Astrocyte (in vitro differentiated cells and primary cell): ENCODE measurements at regions not wholly inside any gene's neighbourhood (a gene's known extent, or its start where the extent isn't known, plus 50 kb on each side); places are given as distances from the start of the nearest gene placed in this dataset.

Experiments used
- DNase-seq: peaks from one replicate; pipeline ENCODE4 v3.0.0-alpha.2; 2010; ENCODE audit warnings: low read depth
- FAIRE-seq: peaks from 2 replicates; lab custom pipeline; 2011; peaks lifted over from hg19 to GRCh38; lab: Jason Lieb, UNC
- H2AFZ ChIP-seq: 2 replicates; pipeline ENCODE4 v1.6.0; 2012; ENCODE audit warnings: low read depth, low read length, inconsistent platforms
- H3K27ac ChIP-seq: 2 replicates; pipeline ENCODE4 v1.5.1; 2011; ENCODE audit warnings: low read depth, low read length, inconsistent platforms
- H3K27me3 ChIP-seq: 2 replicates; pipeline ENCODE4 v1.6.0; 2011; ENCODE audit warnings: low read length, inconsistent platforms; ENCODE audit not compliant: insufficient read depth
- H3K36me3 ChIP-seq: 2 replicates; pipeline ENCODE4 v1.5.1; 2011; ENCODE audit warnings: low read length, inconsistent platforms; ENCODE audit not compliant: insufficient read depth
- H3K4me1 ChIP-seq: 2 replicates; pipeline ENCODE4 v1.5.1; 2011; ENCODE audit warnings: low read length, inconsistent platforms; ENCODE audit not compliant: insufficient read depth
- H3K4me2 ChIP-seq: 2 replicates; pipeline ENCODE4 v1.6.0; 2012; ENCODE audit warnings: low read length, inconsistent platforms
- H3K4me3 ChIP-seq: 2 replicates; pipeline ENCODE4 v1.5.1; 2011; ENCODE audit warnings: low read depth, mild to moderate bottlenecking, low read length, inconsistent platforms; ENCODE audit not compliant: insufficient read depth
- H3K79me2 ChIP-seq: 2 replicates; pipeline ENCODE4 v1.6.0; 2012; ENCODE audit warnings: mild to moderate bottlenecking, low read length, inconsistent platforms; ENCODE audit not compliant: insufficient read depth
- H3K9ac ChIP-seq: 2 replicates; pipeline ENCODE4 v1.6.0; 2012; ENCODE audit warnings: mild to moderate bottlenecking, low read length, inconsistent platforms
- H3K9me3 ChIP-seq: 2 replicates; pipeline ENCODE4 v1.5.1; 2012; ENCODE audit warnings: low read depth, mild to moderate bottlenecking, low read length, inconsistent platforms; ENCODE audit not compliant: insufficient read depth
- H4K20me1 ChIP-seq: 2 replicates; pipeline ENCODE4 v1.6.0; 2012; ENCODE audit warnings: low read length, inconsistent platforms; ENCODE audit not compliant: insufficient read depth
- H3K27ac Mint-ChIP-seq: one replicate; pipeline ENCODE4 v1.8.0; 2021; ENCODE audit warnings: mild to moderate bottlenecking, mixed read lengths; ENCODE audit not compliant: unreplicated experiment
- H3K27me3 Mint-ChIP-seq: one replicate; pipeline ENCODE4 v1.8.0; 2021; ENCODE audit warnings: low read depth, mixed read lengths; ENCODE audit not compliant: unreplicated experiment
- H3K36me3 Mint-ChIP-seq: one replicate; pipeline ENCODE4 v1.8.0; 2021; ENCODE audit warnings: low read depth, mixed read lengths; ENCODE audit not compliant: unreplicated experiment
- H3K4me1 Mint-ChIP-seq: one replicate; pipeline ENCODE4 v1.8.0; 2021; ENCODE audit warnings: low read depth, mixed read lengths; ENCODE audit not compliant: unreplicated experiment
- H3K4me3 Mint-ChIP-seq: one replicate; pipeline ENCODE4 v1.8.0; 2021; ENCODE audit warnings: mild to moderate bottlenecking, moderate library complexity, mixed read lengths; ENCODE audit not compliant: unreplicated experiment
- H3K9me3 Mint-ChIP-seq: one replicate; pipeline ENCODE4 v1.8.0; 2021; ENCODE audit warnings: mild to moderate bottlenecking, mixed read lengths; ENCODE audit not compliant: unreplicated experiment
- EZH2 ChIP-seq: IDR thresholded peaks from 2 replicates; pipeline ENCODE4 v1.6.1; 2012; ENCODE audit warnings: mild to moderate bottlenecking, low read length, inconsistent platforms; ENCODE audit not compliant: insufficient read depth
- TF ChIP-seq, protein P1 (sequence below): IDR thresholded peaks from 2 replicates; pipeline ENCODE4 v1.5.1; 2011; ENCODE audit warnings: low read depth, mild to moderate bottlenecking, inconsistent platforms, low read length, moderate library complexity; ENCODE audit not compliant: insufficient read depth

DNA sequence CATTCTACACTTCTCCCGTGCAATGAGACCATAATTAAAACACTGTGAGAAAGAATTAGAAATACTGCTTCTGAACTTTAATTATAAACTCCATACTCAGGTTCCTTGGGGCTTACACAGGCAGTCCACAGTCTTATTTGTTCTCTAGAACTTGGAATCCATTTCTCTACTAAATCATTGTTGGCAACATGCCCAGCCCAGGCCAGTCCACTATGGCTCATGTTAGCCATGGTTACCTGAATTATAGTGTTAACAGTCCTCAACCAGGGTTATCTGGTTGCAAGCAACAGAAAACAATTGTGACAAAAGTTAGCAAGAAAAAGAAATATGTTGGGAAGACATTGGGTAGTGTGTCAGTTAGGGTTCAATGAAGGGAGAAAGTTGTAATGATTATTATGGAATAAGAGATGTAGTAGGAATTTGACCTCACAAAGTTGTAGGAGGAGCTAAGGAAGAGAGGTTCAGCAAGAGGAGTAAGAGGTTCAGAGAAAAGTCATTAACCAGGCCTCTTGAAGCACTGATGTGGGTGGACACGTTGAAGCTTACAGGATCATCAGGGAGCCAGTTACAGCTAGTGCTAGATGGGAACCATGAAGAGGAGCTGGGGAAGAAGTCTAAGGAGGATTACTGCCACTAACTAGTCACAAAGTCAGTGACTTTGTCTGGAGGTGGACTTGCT is 120.2 kb upstream of the ADRA1D start:
- no peaks in the 10 kb centered on the region for H3K36me3 ChIP-seq
- no peak overlapping the region for H2AFZ ChIP-seq
- peaks cover 5% of the 10 kb centered on the region for H3K27me3 Mint-ChIP-seq
- no peak overlapping the region for H3K4me3 Mint-ChIP-seq
- no peak overlapping the region for H3K27ac ChIP-seq
- no peak overlapping the region for H3K9ac ChIP-seq
- no peaks in the 10 kb centered on the region for H3K4me1 ChIP-seq
- no peak overlapping the region for H3K27ac Mint-ChIP-seq
- H3K4me1 Mint-ChIP-seq, result no peaks in the 10 kb centered on the region
- TF ChIP-seq, protein P1, sequence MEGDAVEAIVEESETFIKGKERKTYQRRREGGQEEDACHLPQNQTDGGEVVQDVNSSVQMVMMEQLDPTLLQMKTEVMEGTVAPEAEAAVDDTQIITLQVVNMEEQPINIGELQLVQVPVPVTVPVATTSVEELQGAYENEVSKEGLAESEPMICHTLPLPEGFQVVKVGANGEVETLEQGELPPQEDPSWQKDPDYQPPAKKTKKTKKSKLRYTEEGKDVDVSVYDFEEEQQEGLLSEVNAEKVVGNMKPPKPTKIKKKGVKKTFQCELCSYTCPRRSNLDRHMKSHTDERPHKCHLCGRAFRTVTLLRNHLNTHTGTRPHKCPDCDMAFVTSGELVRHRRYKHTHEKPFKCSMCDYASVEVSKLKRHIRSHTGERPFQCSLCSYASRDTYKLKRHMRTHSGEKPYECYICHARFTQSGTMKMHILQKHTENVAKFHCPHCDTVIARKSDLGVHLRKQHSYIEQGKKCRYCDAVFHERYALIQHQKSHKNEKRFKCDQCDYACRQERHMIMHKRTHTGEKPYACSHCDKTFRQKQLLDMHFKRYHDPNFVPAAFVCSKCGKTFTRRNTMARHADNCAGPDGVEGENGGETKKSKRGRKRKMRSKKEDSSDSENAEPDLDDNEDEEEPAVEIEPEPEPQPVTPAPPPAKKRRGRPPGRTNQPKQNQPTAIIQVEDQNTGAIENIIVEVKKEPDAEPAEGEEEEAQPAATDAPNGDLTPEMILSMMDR, result no peak
- TF ChIP-seq EZH2, result no peak
- peaks cover 5% of the 10 kb centered on the region for H3K9me3 Mint-ChIP-seq
- no peaks in the 10 kb centered on the region for H3K9me3 ChIP-seq
- H3K79me2 ChIP-seq, result no peaks in the 10 kb centered on the region
- H3K36me3 Mint-ChIP-seq, result no peaks in the 10 kb centered on the region
- no peak for DNase-seq
- H4K20me1 ChIP-seq, result no peaks in the 10 kb centered on the region
- H3K4me2 ChIP-seq, result no peak overlapping the region
- no peak overlapping the region for H3K4me3 ChIP-seq
- H3K27me3 ChIP-seq, result peaks cover 4% of the 10 kb centered on the region
- no peak for FAIRE-seq

DNA sequence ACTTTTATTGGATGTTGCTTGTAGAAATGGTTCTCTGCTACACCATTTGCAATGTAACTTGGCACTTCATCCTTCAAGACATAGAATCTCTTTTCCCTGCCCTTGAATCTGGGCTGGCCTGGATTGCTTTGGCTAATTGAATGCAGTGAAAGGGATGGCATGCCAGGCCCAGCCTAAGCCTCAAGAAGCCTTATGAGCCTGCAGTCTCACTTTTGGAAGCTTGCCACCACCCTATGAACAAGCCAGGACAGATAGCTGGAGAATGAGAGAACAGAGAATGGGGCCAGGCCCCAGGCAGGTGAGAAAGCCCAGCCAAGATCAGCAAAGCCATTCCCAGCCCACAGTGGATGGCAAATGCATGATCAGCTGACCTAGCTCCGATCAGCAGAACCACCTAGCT is 117.0 kb upstream of the ADRA1D start:
- Histone ChIP-seq H3K27ac (no peak overlapping the region), H3K4me1 (no peaks in the 10 kb centered on the region), H3K9ac (no peak overlapping the region), H4K20me1 (no peaks in the 10 kb centered on the region), H3K4me2 (no peak overlapping the region), H2AFZ (no peak overlapping the region), H3K9me3 (no peaks in the 10 kb centered on the region), H3K4me3 (no peak overlapping the region), H3K36me3 (no peaks in the 10 kb centered on the region), H3K27me3 (peaks cover 4% of the 10 kb centered on the region), H3K79me2 (no peaks in the 10 kb centered on the region)
- Mint-ChIP-seq H3K9me3 (peaks cover 7% of the 10 kb centered on the region), H3K27ac (no peak overlapping the region), H3K4me3 (no peak overlapping the region), H3K27me3 (peaks cover 7% of the 10 kb centered on the region), H3K36me3 (no peaks in the 10 kb centered on the region), H3K4me1 (no peaks in the 10 kb centered on the region)
- TF ChIP-seq, protein P1, result no peak
- no peak for FAIRE-seq
- no peak for DNase-seq

DNA sequence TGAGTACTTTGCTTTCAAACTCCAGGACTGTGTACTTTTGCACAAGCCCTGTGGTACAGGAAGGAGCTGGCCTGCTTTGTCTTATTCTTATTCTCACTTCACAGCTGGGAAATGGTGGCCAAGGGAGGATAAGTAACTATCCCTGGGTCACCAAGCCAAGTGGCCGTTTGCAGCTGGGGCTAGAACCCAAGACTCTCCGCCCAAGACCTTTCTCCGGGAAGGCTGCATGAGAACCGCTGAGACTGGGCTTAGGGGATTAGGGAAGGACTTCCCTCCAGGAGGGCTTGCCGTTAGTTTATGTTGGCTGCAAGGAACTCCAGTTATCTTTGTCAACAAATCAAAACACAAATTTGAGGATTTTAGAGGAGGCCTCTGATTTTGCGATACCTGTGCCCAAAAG is 109.5 kb upstream of the ADRA1D start:
- H3K36me3 Mint-ChIP-seq, result peaks cover 2% of the 10 kb centered on the region
- FAIRE-seq, result no peak
- TF ChIP-seq, protein P1, result no peak
- TF ChIP-seq EZH2, result no peak

More for the DNA sequence above, 109.5 kb upstream of the ADRA1D start:
- Histone ChIP-seq H3K27ac (no peak overlapping the region), H3K4me1 (no peaks in the 10 kb centered on the region), H3K27me3 (peaks cover 3% of the 10 kb centered on the region), H3K4me2 (no peak overlapping the region), H3K9ac (no peak overlapping the region), H3K36me3 (no peaks in the 10 kb centered on the region), H3K79me2 (no peaks in the 10 kb centered on the region), H4K20me1 (no peaks in the 10 kb centered on the region), H3K4me3 (no peak overlapping the region), H3K9me3 (no peaks in the 10 kb centered on the region), H2AFZ (no peak overlapping the region)
- no peaks in the 10 kb centered on the region for H3K4me1 Mint-ChIP-seq
- DNase-seq, result no peak
- H3K27ac Mint-ChIP-seq, result no peak overlapping the region
- H3K27me3 Mint-ChIP-seq, result peaks cover 27% of the 10 kb centered on the region
- H3K4me3 Mint-ChIP-seq, result no peak overlapping the region
- peaks cover 3% of the 10 kb centered on the region for H3K9me3 Mint-ChIP-seq
